Endothelial cell of hepatic sinusoid (primary cell): ENCODE measurements at regions not wholly inside any gene's neighbourhood (a gene's known extent, or its start where the extent isn't known, plus 50 kb on each side); places are given as distances from the start of the nearest gene placed in this dataset.
"Not testable (repeated sequence)": the region's sequence is repeated elsewhere in the genome, so short reads cannot be mapped to it uniquely, and the experiment has no call there.

Experiments
- in situ Hi-C: cut with HindIII; loops from 2 replicates; pipeline ENCODE4 v1.10.0; 2017; ENCODE audit warnings: low sequenced_read_pairs

- in situ Hi-C loops = no loop called here
Measured at GRCh38 chr2:88396209-88396608, 56.3 kb downstream of the FOXI3 start.

- in situ Hi-C loops = no loop called here
Measured at GRCh38 chr2:88377641-88377991, 74.9 kb downstream of the FOXI3 start.

GRCh38 chr2:88372042-88372441, 80.5 kb downstream of the FOXI3 start:
- in situ Hi-C loops = no loop called here

GRCh38 chr2:88365408-88365807, 87.1 kb downstream of the FOXI3 start:
- in situ Hi-C loops = not testable (repeated sequence)

GRCh38 chr2:88355486-88355885, 97.0 kb downstream of the FOXI3 start:
- in situ Hi-C loops = no loop called here

- in situ Hi-C loops = no loop called here
Measured at GRCh38 chr2:88351249-88351601, 101.3 kb downstream of the FOXI3 start.

- in situ Hi-C loops = no loop called here
Measured at GRCh38 chr2:88350331-88351248, 101.9 kb downstream of the FOXI3 start.

GRCh38 chr2:88345842-88346241, 106.7 kb downstream of the FOXI3 start:
- in situ Hi-C loops = no loop called here

- in situ Hi-C loops = no loop called here
Measured at GRCh38 chr2:88342749-88343148, 109.7 kb downstream of the FOXI3 start.

GRCh38 chr2:88334418-88334817, 118.1 kb downstream of the FOXI3 start:
- in situ Hi-C loops = no loop called here

- in situ Hi-C loops = no loop called here
Measured at GRCh38 chr2:88331239-88331638, 121.3 kb downstream of the FOXI3 start.

GRCh38 chr2:88329815-88330603, 122.5 kb downstream of the FOXI3 start:
- in situ Hi-C loops = no loop called here

- in situ Hi-C loops = no loop called here
Measured at GRCh38 chr2:88321449-88322248, 130.8 kb downstream of the FOXI3 start.

- in situ Hi-C loops = no loop called here
Measured at GRCh38 chr2:88320076-88320773, 132.3 kb downstream of the FOXI3 start.

GRCh38 chr2:88318956-88319330, 133.6 kb downstream of the FOXI3 start:
- in situ Hi-C loops = no loop called here

GRCh38 chr2:88318071-88318955, 134.2 kb downstream of the FOXI3 start:
- in situ Hi-C loops = no loop called here

GRCh38 chr2:88310787-88311186, 140.6 kb downstream of the THNSL2 start:
- in situ Hi-C loops = no loop called here

- in situ Hi-C loops = no loop called here
Measured at GRCh38 chr2:88307817-88308216, 137.7 kb downstream of the THNSL2 start.

- in situ Hi-C loops = no loop called here
Measured at GRCh38 chr2:88303865-88304264, 133.7 kb downstream of the THNSL2 start.

GRCh38 chr2:88296247-88296646, 126.1 kb downstream of the THNSL2 start:
- in situ Hi-C loops = loop anchor here (5.0 kb wide), 1 partner anchor 44 kb away; no protein-coding TSS in a partner anchor
